ENCODE measurements at regions not wholly inside any gene's neighbourhood (a gene's known extent, or its start where the extent isn't known, plus 50 kb on each side); places are given as distances from the start of the nearest gene placed in this dataset.

- no peak for TF ChIP-seq CTCF (conservative IDR thresholded peaks at IDR 0.05)
- no peak for TF ChIP-seq ZFX (IDR thresholded peaks at IDR 0.05)
Measured at GRCh38 chr19:32231691-32232090, 113.7 kb upstream of the ZNF507 start.

All from C4-2B (cell line).